ENCODE measurements at regions not wholly inside any gene's neighbourhood (a gene's known extent, or its start where the extent isn't known, plus 50 kb on each side); places are given as distances from the start of the nearest gene placed in this dataset.

GRCh38 chr9:7860335-7860709 lies 60.7 kb upstream of the DMAC1 start (continued):
- TF ChIP-seq EED (CRISPR knock-in tag; IDR thresholded peaks at IDR 0.05) (no peak), FOXK2 (IDR thresholded peaks at IDR 0.05) (no peak), SP1 (IDR thresholded peaks at IDR 0.05) (no peak), SP1 (CRISPR knock-in tag; IDR thresholded peaks at IDR 0.05) (no peak), ATF5 (CRISPR knock-in tag; IDR thresholded peaks at IDR 0.05; ENCODE audit: low read depth) (no peak), ZNF547 (CRISPR knock-in tag; IDR thresholded peaks at IDR 0.05) (no peak)

GRCh38 chr9:7859701-7860334 lies 60.2 kb upstream of the DMAC1 start:
- 18% methylated on average over 3 of the region's 3 CpGs for WGBS (ENCODE audit: low lambda C conversion rate)
- no peaks in the 10 kb centered on the region for H3K79me2 ChIP-seq (ENCODE audit: insufficient read depth, low read length)
- no peaks in the 10 kb centered on the region; the same call in 1 of the 2 replicates for H3K9me3 ChIP-seq (ENCODE audit: low read length)
- no peak overlapping the region for H2AFZ ChIP-seq (ENCODE audit: low read length)
- no peak overlapping the region for H3K4me3 ChIP-seq (replicated peaks in 1 of 3; ENCODE audit: insufficient read depth in 1 of 3, low read depth in 2 of 3, low read length in 3 of 3)
- no peaks in the 10 kb centered on the region for H3K27me3 ChIP-seq (ENCODE audit: control insufficient read depth in 1 of 2, insufficient read depth in 2 of 2, low read length in 2 of 2)
- ChIA-PET CTCF (ENCODE audit: low intra/inter-chr PET ratio, low total read pairs) (no interaction called here), POLR2A (no interaction called here)
- DNase-seq (ENCODE audit: low spot score) (no peak), ATAC-seq (no peak), FAIRE-seq (no peak)
- in situ Hi-C loops (cut with HindIII; ENCODE audit: extremely low pct_ligation_motif_present, low pct_unique_long_range_greater_than_20kb) (loop anchor here (25.0 kb wide), 1 partner anchor 98 kb away; no protein-coding TSS in a partner anchor), intact Hi-C loops (cut with micrococcal nuclease; ENCODE audit: unreplicated experiment) (no loop called here)
- H3K27ac ChIP-seq (ENCODE audit: extremely low read length, insufficient read depth, low read length), result no peak overlapping the region
- H4K20me1 ChIP-seq (ENCODE audit: insufficient read depth, low read length), result no peaks in the 10 kb centered on the region
- H3K9ac ChIP-seq (ENCODE audit: insufficient read depth, low read depth, low read length), result no peak overlapping the region
- H3K4me2 ChIP-seq (ENCODE audit: low read depth, low read length), result no peak overlapping the region
- H3K36me3 ChIP-seq (replicated peaks in 1 of 2; ENCODE audit: control insufficient read depth in 1 of 2, insufficient read depth in 2 of 2, low read length in 2 of 2), result no peaks in the 10 kb centered on the region
- no TSS peak for BruUV-seq (replicated peaks)
- no peaks in the 10 kb centered on the region for H3K4me1 ChIP-seq (ENCODE audit: insufficient read depth, low read length)
- TF ChIP-seq ZNF770 (CRISPR knock-in tag; IDR thresholded peaks at IDR 0.05) (no peak), NFYB (CRISPR knock-in tag; IDR thresholded peaks at IDR 0.05) (no peak), ZNF337 (CRISPR knock-in tag; IDR thresholded peaks at IDR 0.05; ENCODE audit: borderline replicate concordance, low read depth) (no peak), GZF1 (CRISPR knock-in tag; IDR thresholded peaks at IDR 0.05) (no peak), ZMYM2 (CRISPR knock-in tag; IDR thresholded peaks at IDR 0.05) (no peak), TEF (CRISPR knock-in tag; IDR thresholded peaks at IDR 0.05) (no peak), PAWR (CRISPR knock-in tag; IDR thresholded peaks at IDR 0.05; ENCODE audit: borderline replicate concordance) (no peak), ZNF33A (CRISPR knock-in tag; IDR thresholded peaks at IDR 0.05; ENCODE audit: borderline replicate concordance) (no peak), CHD2 (IDR thresholded peaks at IDR 0.05; ENCODE audit: low read depth, low read length) (no peak), ZNF362 (CRISPR knock-in tag; IDR thresholded peaks at IDR 0.05; ENCODE audit: borderline replicate concordance) (no peak), NPAS2 (CRISPR knock-in tag; IDR thresholded peaks at IDR 0.05; ENCODE audit: borderline replicate concordance) (no peak), AKAP8 (CRISPR knock-in tag; IDR thresholded peaks at IDR 0.05) (no peak), SIX1 (CRISPR knock-in tag; IDR thresholded peaks at IDR 0.05; ENCODE audit: borderline replicate concordance) (no peak), ZNF260 (CRISPR knock-in tag; IDR thresholded peaks at IDR 0.05; ENCODE audit: borderline replicate concordance, low read depth) (no peak), MATR3 (CRISPR knock-in tag; IDR thresholded peaks at IDR 0.05) (no peak), PHB2 (IDR thresholded peaks at IDR 0.05; ENCODE audit: partially characterized antibody) (no peak)
